HUES6 (cell line): ENCODE measurements at regions not wholly inside any gene's neighbourhood (a gene's known extent, or its start where the extent isn't known, plus 50 kb on each side); places are given as distances from the start of the nearest gene placed in this dataset.
"Not testable (repeated sequence)": the region's sequence is repeated elsewhere in the genome, so short reads cannot be mapped to it uniquely, and the experiment has no call there.

ENCODE experiments used
- H3K27ac ChIP-seq: 2 replicates; pipeline ENCODE4 v1.7.0; 2013; ENCODE audit warnings: low read depth, mild to moderate bottlenecking, low read length, inconsistent platforms
- H3K27me3 ChIP-seq: 2 replicates; pipeline ENCODE4 v1.6.1; 2013; ENCODE audit warnings: low read length; ENCODE audit not compliant: control insufficient read depth, insufficient read depth
- H3K36me3 ChIP-seq: 2 replicates; pipeline ENCODE4 v1.6.1; 2013; ENCODE audit warnings: low read length; ENCODE audit not compliant: control insufficient read depth, insufficient read depth
- H3K4me1 ChIP-seq: 2 replicates; pipeline ENCODE4 v1.6.1; 2013; ENCODE audit warnings: low read length; ENCODE audit not compliant: control insufficient read depth, insufficient read depth
- H3K4me3 ChIP-seq: 2 replicates; pipeline ENCODE4 v1.5.1; 2013; ENCODE audit warnings: low read depth, low read length
- H3K9ac ChIP-seq: one replicate; pipeline ENCODE4 v1.6.1; 2013; ENCODE audit warnings: mild to moderate bottlenecking, low read length
- H3K9me3 ChIP-seq: 2 replicates; pipeline ENCODE4 v1.6.1; 2013; ENCODE audit warnings: low read depth, low read length; ENCODE audit not compliant: control insufficient read depth, insufficient read depth

DNA sequence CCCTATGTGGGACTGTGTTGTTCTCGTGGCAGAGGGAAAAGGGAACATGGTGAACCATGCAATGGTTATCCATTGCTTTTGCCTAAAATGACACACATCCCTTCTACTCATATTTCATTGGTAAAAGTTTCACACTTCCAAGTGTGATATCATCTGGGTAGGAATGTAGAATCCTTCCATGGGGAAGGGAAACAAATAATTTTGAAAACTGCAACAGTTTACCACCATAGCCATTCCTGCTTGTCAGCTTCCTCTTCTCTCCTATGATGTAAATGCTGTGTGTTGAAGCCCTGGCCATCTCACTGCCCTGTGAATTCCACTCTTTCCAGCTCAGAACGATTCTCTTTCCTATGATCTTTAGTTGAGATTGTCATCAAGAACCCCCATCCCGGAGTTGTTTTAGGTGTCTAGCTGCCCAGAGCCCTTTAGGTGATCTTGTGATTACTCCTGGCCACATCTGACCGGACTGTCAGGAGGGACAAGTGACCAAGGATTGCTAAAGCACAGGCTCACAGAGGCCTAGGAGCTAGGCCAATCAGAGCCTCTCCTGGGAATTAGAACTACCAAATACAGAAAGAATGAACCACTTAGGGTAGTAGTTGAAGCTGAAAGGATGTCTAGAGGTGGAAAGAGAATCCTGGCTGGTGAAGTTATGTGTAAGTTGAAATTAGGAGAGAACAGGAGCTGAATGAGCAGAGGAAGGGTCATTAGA, 84.6 kb downstream of the VCPKMT start:
- Histone ChIP-seq H3K4me1 (no peaks in the 10 kb centered on the region), H3K4me3 (no peak overlapping the region), H3K27me3 (no peaks in the 10 kb centered on the region), H3K27ac (no peak overlapping the region), H3K9me3 (no peaks in the 10 kb centered on the region), H3K36me3 (no peaks in the 10 kb centered on the region), H3K9ac (no peak overlapping the region)

DNA sequence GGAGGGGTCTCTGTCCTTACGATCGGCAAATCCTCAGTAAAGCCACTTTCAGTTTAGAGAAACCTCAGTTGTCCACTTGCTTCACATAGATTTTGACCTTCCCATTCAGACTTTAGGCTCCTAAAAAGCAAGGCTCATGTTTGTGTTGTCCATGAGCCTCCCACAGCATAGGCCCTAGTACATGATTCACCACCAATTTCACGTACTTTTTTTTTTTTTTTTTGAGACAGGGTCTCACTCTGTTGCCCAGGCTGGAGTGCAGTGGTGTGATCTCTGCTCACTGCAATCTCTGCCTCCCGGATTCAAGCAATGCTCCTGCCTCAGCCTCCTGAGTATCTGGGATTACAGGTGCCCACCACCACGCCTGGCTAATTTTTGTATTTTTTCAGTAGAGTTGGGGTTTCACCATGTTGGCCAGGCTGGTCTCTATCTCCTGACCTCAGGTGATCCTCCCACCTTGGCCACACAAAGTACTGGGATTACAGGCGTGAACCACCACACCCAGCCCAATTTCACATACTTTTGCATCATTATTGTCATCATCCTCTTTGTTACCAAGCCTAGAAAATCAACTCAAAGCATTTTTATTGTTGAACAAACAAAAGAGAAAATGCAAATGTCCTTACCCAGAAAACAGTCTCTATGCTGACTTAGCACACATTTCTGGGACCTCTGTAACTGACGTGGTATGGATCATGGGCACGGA, 83.8 kb downstream of the VCPKMT start:
- not testable (repeated sequence) for H3K9ac ChIP-seq, H3K36me3 ChIP-seq, H3K4me1 ChIP-seq, H3K4me3 ChIP-seq, H3K9me3 ChIP-seq, H3K27me3 ChIP-seq, H3K27ac ChIP-seq

DNA sequence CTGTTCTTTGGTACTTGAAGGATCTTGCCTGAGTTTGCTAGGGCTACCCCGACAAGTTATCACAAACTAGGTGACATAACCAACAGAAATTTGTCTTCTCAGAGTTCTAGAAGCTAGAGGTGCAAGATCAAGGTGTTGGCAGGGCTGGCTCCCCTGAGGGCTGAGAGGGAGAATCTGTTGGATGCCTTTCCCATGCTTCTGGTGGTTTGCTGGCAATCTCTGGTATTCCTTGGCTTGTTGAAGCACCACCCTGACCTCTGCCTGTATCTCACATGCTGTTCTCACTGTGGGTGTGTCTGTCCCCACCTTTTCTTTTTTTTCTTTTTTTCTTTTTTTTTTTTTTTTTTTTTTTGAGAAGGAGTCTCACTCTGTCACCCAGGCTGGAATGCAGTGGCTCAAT, 81.2 kb downstream of the VCPKMT start:
- no peaks in the 10 kb centered on the region for H3K9me3 ChIP-seq
- no peaks in the 10 kb centered on the region for H3K36me3 ChIP-seq
- H3K27me3 ChIP-seq, result no peaks in the 10 kb centered on the region
- no peak overlapping the region for H3K4me3 ChIP-seq
- H3K4me1 ChIP-seq, result peaks cover under 1% of the 10 kb centered on the region; the same call in 1 of the 2 replicates
- H3K9ac ChIP-seq, result no peak overlapping the region
- no peak overlapping the region for H3K27ac ChIP-seq

GRCh38 chr14:50036211-50036610, 80.2 kb downstream of the VCPKMT start:
- no peaks in the 10 kb centered on the region for H3K27me3 ChIP-seq
- no peak overlapping the region for H3K27ac ChIP-seq
- H3K9me3 ChIP-seq, result no peaks in the 10 kb centered on the region
- no peak overlapping the region for H3K4me3 ChIP-seq
- H3K36me3 ChIP-seq, result no peaks in the 10 kb centered on the region
- no peak overlapping the region for H3K9ac ChIP-seq
- peaks cover 6% of the 10 kb centered on the region; the same call in 1 of the 2 replicates for H3K4me1 ChIP-seq

DNA sequence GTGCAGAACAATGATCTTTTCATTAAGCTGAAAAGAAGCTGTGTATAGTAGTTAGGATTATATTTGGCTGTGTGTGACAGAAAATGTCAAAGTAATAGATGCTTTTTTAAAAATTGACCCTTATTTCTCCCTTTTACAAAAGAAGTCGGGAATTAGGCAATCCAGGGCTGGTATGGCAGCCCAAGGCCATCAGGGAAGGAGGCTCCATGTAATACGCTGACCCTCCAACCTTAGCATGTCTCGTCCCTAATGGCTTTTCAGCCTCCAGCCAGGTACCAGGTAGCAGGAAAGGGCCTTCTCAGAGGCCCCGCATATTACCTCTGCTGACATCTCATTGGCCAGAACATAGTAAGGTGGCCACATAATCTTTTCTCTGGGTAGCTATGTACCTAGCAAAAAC, 79.7 kb downstream of the VCPKMT start:
- peaks cover 6% of the 10 kb centered on the region; the same call in 1 of the 2 replicates for H3K4me1 ChIP-seq
- H3K27ac ChIP-seq, result no peak overlapping the region
- H3K4me3 ChIP-seq, result no peak overlapping the region
- H3K36me3 ChIP-seq, result no peaks in the 10 kb centered on the region
- H3K9ac ChIP-seq, result no peak overlapping the region
- H3K9me3 ChIP-seq, result no peaks in the 10 kb centered on the region
- H3K27me3 ChIP-seq, result no peaks in the 10 kb centered on the region

DNA sequence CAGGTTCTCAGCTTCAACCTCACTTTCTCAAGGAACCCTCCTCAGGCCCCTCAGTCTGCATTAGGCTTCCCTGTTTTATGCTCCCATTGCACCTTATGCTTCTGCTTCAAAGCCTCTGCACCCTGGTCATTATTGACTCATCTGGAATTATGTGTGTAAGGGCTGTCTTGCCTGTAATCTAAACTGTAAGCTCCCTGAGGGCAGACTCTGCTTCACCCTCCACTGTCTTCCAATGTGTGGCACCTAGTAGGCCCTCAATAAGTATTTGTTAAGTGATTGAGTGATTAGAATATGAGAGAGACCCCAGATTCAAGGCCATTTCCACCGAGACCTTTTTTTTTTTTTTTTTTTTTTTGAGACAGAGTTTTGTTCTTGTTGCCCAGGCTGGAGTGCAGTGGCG, 79.1 kb downstream of the VCPKMT start:
- peaks cover 6% of the 10 kb centered on the region; the same call in 1 of the 2 replicates for H3K4me1 ChIP-seq
- H3K9ac ChIP-seq, result no peak overlapping the region
- no peak overlapping the region for H3K4me3 ChIP-seq
- no peaks in the 10 kb centered on the region for H3K27me3 ChIP-seq
- H3K27ac ChIP-seq, result no peak overlapping the region
- H3K9me3 ChIP-seq, result no peaks in the 10 kb centered on the region
- no peaks in the 10 kb centered on the region for H3K36me3 ChIP-seq

- Histone ChIP-seq H3K4me3 (no peak overlapping the region), H3K9me3 (no peaks in the 10 kb centered on the region), H3K4me1 (peaks cover 6% of the 10 kb centered on the region; the same call in 1 of the 2 replicates), H3K27me3 (no peaks in the 10 kb centered on the region), H3K9ac (no peak overlapping the region), H3K36me3 (no peaks in the 10 kb centered on the region), H3K27ac (no peak overlapping the region)
These were observed 78.5 kb downstream of the VCPKMT start for GRCh38 chr14:50037852-50038251.

DNA sequence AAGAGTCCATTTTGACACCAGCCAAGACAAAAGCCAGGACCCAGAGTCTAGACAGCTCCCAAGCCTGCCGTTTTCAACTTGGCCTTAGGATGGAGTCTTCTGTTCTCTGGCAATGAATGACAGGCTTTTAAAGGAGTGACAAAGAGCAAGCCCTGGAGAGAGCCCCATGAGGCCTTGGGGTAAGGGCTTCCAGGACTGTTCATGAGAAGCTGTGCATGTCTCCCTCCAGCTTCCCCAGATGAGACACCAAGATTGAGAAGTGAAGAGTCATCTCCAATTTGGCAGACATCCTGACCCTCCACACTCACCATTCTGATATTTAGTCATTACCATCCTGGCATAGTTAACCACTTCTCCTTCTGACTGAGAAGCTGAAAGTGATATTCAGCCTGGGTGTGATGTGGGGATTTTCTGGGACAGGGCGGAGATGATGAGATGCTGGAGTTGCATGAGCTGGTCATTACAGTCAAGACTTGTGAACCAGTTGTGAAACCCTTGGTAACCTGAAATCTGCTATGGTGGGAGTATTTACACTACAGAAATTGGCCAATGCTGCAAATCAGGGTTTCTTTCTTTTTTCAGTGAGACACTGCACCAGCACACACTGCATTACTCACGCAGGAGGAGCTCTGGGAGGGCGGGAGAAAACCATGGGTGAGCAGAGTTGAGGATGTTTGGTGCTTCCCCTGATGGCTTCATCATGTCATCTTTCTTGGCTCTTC, 77.8 kb downstream of the VCPKMT start:
- Histone ChIP-seq H3K9me3 (no peaks in the 10 kb centered on the region), H3K27ac (no peak overlapping the region), H3K27me3 (no peaks in the 10 kb centered on the region), H3K36me3 (no peaks in the 10 kb centered on the region), H3K9ac (no peak overlapping the region), H3K4me3 (no peak overlapping the region), H3K4me1 (peaks cover 6% of the 10 kb centered on the region; the same call in 1 of the 2 replicates)

DNA sequence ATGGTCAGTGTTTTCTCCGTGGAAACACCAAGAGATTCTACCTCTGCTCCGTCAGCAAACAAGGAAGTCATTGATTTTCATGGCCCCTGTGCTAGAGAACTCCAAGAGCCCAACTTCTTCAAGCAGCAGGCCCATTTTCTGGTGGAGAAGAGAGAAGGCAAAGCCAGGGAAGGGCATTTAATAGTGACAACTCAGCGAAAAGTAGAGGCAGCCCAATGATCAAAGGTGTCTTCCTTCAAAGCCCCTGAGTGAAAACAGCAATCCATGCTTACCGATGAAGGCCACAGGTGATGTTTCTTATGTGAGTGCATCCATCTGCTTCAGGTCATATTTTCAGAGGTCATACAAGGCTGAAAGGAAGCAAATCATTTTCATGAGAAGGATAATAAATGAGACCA, 77.3 kb downstream of the VCPKMT start:
- Histone ChIP-seq H3K9ac (no peak overlapping the region), H3K27ac (no peak overlapping the region), H3K36me3 (no peaks in the 10 kb centered on the region), H3K9me3 (peaks cover 3% of the 10 kb centered on the region; the same call in 1 of the 2 replicates), H3K4me3 (no peak overlapping the region), H3K4me1 (peaks cover 6% of the 10 kb centered on the region; the same call in 1 of the 2 replicates), H3K27me3 (no peaks in the 10 kb centered on the region)

DNA sequence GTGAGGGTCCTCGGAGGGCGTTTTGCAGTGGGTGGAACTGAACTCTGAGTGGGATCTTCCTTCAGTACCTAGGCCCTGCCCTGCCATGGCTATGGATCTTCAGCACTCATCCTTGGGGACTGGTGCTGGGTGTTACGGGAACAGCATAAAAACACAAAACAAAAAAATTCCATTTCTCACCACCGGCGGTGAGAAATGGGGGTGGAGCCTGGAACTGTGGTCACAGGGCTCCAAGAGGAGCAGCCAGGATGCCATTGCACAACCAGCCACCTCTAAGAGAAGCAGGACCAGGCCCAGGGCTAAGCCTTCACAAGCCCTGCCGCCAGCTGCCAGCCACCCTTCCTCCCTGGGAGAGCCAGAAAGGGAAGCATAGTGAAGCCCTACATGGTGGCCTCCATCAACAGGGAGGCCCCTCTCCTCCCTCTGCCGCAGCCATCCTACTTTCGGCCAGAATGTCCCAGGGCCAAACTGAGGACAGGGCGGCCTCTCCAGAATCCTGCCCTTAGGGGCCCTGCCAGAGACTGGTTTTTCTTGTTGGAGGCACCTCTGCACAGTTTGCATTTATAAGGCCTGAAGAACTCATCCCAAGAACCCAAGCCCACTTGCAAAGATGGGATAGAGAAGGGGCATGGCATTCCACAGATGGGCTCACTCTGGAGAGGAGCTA, 76.5 kb downstream of the VCPKMT start:
- H3K27ac ChIP-seq, result no peak overlapping the region
- H3K9me3 ChIP-seq, result peaks cover 3% of the 10 kb centered on the region; the same call in 1 of the 2 replicates
- H3K4me3 ChIP-seq, result no peak overlapping the region
- no peaks in the 10 kb centered on the region for H3K36me3 ChIP-seq
- H3K27me3 ChIP-seq, result no peaks in the 10 kb centered on the region
- H3K9ac ChIP-seq, result no peak overlapping the region
- H3K4me1 ChIP-seq, result peaks cover 6% of the 10 kb centered on the region; the same call in 1 of the 2 replicates
